Liver (tissue), 2 donors: ENCODE measurements at regions not wholly inside any gene's neighbourhood (a gene's known extent, or its start where the extent isn't known, plus 50 kb on each side); places are given as distances from the start of the nearest gene placed in this dataset.

Experiments
- TF ChIP-seq, protein P1 (sequence below): fragments of 150-350 bp; IDR thresholded peaks from 2 replicates; pipeline ENCODE4 v1.5.1; 2017; ENCODE audit warnings: improper control_type of control experiment, low read depth, low read length; ENCODE audit not compliant: missing input control
- TF ChIP-seq, protein P2 (sequence below): IDR thresholded peaks from 2 replicates; pipeline ENCODE4 v1.6.1; 2016; ENCODE audit warnings: antibody characterized with exemption
- donor health status: healthy.

DNA sequence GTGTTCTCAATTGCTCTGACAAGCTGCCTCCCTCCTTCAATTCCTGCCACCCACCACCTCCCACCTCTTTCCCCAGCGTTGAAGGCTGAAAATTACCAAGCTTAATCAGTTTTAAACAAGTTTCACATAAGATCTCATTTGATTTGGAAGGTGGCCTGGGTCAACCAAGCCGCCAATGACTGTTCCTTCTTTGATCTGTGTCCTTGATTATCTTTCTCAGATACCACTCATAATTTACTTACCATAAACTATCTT is 211.4 kb downstream of the SLIT2 start:
- TF ChIP-seq, protein P1, sequence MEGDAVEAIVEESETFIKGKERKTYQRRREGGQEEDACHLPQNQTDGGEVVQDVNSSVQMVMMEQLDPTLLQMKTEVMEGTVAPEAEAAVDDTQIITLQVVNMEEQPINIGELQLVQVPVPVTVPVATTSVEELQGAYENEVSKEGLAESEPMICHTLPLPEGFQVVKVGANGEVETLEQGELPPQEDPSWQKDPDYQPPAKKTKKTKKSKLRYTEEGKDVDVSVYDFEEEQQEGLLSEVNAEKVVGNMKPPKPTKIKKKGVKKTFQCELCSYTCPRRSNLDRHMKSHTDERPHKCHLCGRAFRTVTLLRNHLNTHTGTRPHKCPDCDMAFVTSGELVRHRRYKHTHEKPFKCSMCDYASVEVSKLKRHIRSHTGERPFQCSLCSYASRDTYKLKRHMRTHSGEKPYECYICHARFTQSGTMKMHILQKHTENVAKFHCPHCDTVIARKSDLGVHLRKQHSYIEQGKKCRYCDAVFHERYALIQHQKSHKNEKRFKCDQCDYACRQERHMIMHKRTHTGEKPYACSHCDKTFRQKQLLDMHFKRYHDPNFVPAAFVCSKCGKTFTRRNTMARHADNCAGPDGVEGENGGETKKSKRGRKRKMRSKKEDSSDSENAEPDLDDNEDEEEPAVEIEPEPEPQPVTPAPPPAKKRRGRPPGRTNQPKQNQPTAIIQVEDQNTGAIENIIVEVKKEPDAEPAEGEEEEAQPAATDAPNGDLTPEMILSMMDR, result no peak
- TF ChIP-seq, protein P2, sequence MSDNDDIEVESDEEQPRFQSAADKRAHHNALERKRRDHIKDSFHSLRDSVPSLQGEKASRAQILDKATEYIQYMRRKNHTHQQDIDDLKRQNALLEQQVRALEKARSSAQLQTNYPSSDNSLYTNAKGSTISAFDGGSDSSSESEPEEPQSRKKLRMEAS, result no peak
